A549 (cell line): ENCODE measurements at regions not wholly inside any gene's neighbourhood (a gene's known extent, or its start where the extent isn't known, plus 50 kb on each side); places are given as distances from the start of the nearest gene placed in this dataset.

Experiments used
- ATAC-seq, 2 experiments: fragments of 200-7000 bp in 1 of 2; fragments of >200 bp in 1 of 2; cut with Nextera tagmentation in 1 of 2; cut with Tn5 transposase in 1 of 2; 3 replicates each; pipeline versions ENCODE4 v1.8.0 to v1.9.1; 2018 to 2020; ENCODE audit warnings: mild to moderate bottlenecking in 1 of 2, moderate library complexity in 1 of 2
- CTCF ChIA-PET: fragments of 300-600 bp; sonication (Branson Sonifier 250); formaldehyde crosslinking; extraction: SDS; loops from one replicate; lab custom pipeline; 2021; ENCODE audit warnings: antibody characterized with exemption, inconsistent platforms; lab: Yijun Ruan, JAX
- POLR2A ChIA-PET: fragments of 350-600 bp; formaldehyde crosslinking; extraction: SDS; loops from one replicate; lab custom pipeline; 2021; ENCODE audit warnings: antibody characterized with exemption, inconsistent platforms; lab: Yijun Ruan, JAX
- DNase-seq, 2 experiments: peaks; one replicate each; pipeline versions ENCODE4 v3.0.0 to v3.0.0-alpha.2; 2011 to 2016; ENCODE audit warnings: low read depth in 1 of 2, low spot score in 1 of 2
- FAIRE-seq: peaks from 2 replicates; lab custom pipeline; 2011; peaks lifted over from hg19 to GRCh38; lab: Jason Lieb, UNC
- H3K27ac ChIP-seq, 2 experiments: fragments of >200 bp; sonication (Bioruptor Twin); formaldehyde crosslinking; 3 replicates each; pipeline ENCODE4 v1.5.1; 2016 to 2017
- H3K4me1 ChIP-seq: fragments of >200 bp; sonication (Bioruptor Twin); formaldehyde crosslinking; 3 replicates; pipeline ENCODE4 v1.6.1; 2016
- H3K4me2 ChIP-seq: fragments of >200 bp; sonication (Bioruptor Twin); formaldehyde crosslinking; 3 replicates; pipeline ENCODE4 v1.6.1; 2016
- H3K4me3 ChIP-seq: fragments of >200 bp; sonication (Bioruptor Twin); formaldehyde crosslinking; 3 replicates; pipeline ENCODE4 v1.5.1; 2016
- H3K9me3 ChIP-seq: fragments of >200 bp; sonication (Bioruptor Twin); formaldehyde crosslinking; 3 replicates; pipeline ENCODE4 v1.6.1; 2016
- ATOH8 ChIP-seq: fragments of 250-450 bp; sonication (Bioruptor Pico); IDR thresholded peaks from 2 replicates; pipeline ENCODE4 v1.5.0; 2020; ENCODE audit warnings: low read depth, mild to moderate bottlenecking, moderate library complexity
- BCL3 ChIP-seq: fragments of >200 bp; sonication (Bioruptor Twin); formaldehyde crosslinking; IDR thresholded peaks from 3 replicates; pipeline ENCODE4 v1.6.1; 2016
- CBX8 ChIP-seq: fragments of 200-600 bp; sonication (generic); IDR thresholded peaks from 2 replicates; pipeline ENCODE4 v1.6.1; 2016
- CEBPB ChIP-seq, 2 experiments: fragments of >200 bp in 1 of 2; sonication (Bioruptor Twin) in 1 of 2; formaldehyde crosslinking in 1 of 2; IDR thresholded peaks; 2 replicates each; pipeline ENCODE4 v1.6.1; 2012 to 2016
- CHD2 ChIP-seq: fragments of 150-350 bp; IDR thresholded peaks from 2 replicates; pipeline ENCODE4 v1.6.1; 2014; ENCODE audit warnings: low read length; ENCODE audit not compliant: partially characterized antibody
- E2F6 ChIP-seq: IDR thresholded peaks from 2 replicates; pipeline ENCODE4 v1.6.1; 2012; ENCODE audit warnings: low read depth, borderline replicate concordance
- EHF ChIP-seq: fragments of 250-450 bp; sonication (Bioruptor Pico); IDR thresholded peaks from 2 replicates; pipeline ENCODE4 v1.5.0; 2020; ENCODE audit warnings: mild to moderate bottlenecking
- ESRRA ChIP-seq: fragments of 150-350 bp; IDR thresholded peaks from 2 replicates; pipeline ENCODE4 v1.6.1; 2014; ENCODE audit warnings: mild to moderate bottlenecking, low read length, borderline replicate concordance
- FOSL2 ChIP-seq, 2 experiments: fragments of 450-650 bp in 1 of 2; fragments of >200 bp in 1 of 2; sonication (Bioruptor Twin) in 1 of 2; formaldehyde crosslinking; IDR thresholded peaks; 2 replicates each; pipeline versions ENCODE4 v1.5.0 to v1.6.1; 2016 to 2020; ENCODE audit warnings: mild to moderate bottlenecking in 1 of 2, moderate library complexity in 1 of 2
- GATA3 ChIP-seq: IDR thresholded peaks from 2 replicates; pipeline ENCODE4 v1.6.1; 2012; ENCODE audit warnings: borderline replicate concordance
- HDAC2 ChIP-seq: fragments of 200-600 bp; sonication (generic); IDR thresholded peaks from 2 replicates; pipeline ENCODE4 v1.6.1; 2016
- HES2 ChIP-seq: fragments of >200 bp; sonication (Bioruptor Twin); formaldehyde crosslinking; IDR thresholded peaks from 2 replicates; pipeline ENCODE4 v1.6.1; 2016
- HEYL ChIP-seq: fragments of 250-450 bp; sonication (Bioruptor Pico); IDR thresholded peaks from 2 replicates; pipeline ENCODE4 v1.8.0; 2021; ENCODE audit warnings: mild to moderate bottlenecking, moderate library complexity
- HMGXB4 ChIP-seq: fragments of 250-450 bp; sonication (Bioruptor Pico); IDR thresholded peaks from 2 replicates; pipeline ENCODE4 v1.5.0; 2021; ENCODE audit warnings: mild to moderate bottlenecking, moderate library complexity, borderline replicate concordance
- HOXA7 ChIP-seq: fragments of 250-450 bp; sonication (Bioruptor Pico); IDR thresholded peaks from 2 replicates; pipeline ENCODE4 v1.5.0; 2020; ENCODE audit warnings: mild to moderate bottlenecking, moderate library complexity
- JUN ChIP-seq, 2 experiments: fragments of >200 bp; sonication (Bioruptor Twin); formaldehyde crosslinking; IDR thresholded peaks; 2 replicates in 1 of 2; 3 replicates in 1 of 2; pipeline ENCODE4 v1.6.1; 2016 to 2017
- JUNB ChIP-seq: fragments of >200 bp; sonication (Bioruptor Twin); formaldehyde crosslinking; IDR thresholded peaks from 2 replicates; pipeline ENCODE4 v1.6.1; 2016
- MAFK ChIP-seq: fragments of 450-650 bp; IDR thresholded peaks from 2 replicates; pipeline ENCODE4 v1.6.1; 2014; ENCODE audit not compliant: partially characterized antibody
- MAX ChIP-seq: IDR thresholded peaks from 2 replicates; pipeline ENCODE4 v1.6.1; 2012
- MYC ChIP-seq: IDR thresholded peaks from 2 replicates; pipeline ENCODE4 v1.6.1; 2012; ENCODE audit warnings: mild to moderate bottlenecking, inconsistent platforms, low read length, improper control_type of control experiment, borderline replicate concordance
- POLR2A ChIP-seq: IDR thresholded peaks from 2 replicates; pipeline ENCODE4 v1.6.1; 2012; ENCODE audit warnings: mild to moderate bottlenecking, low read length
- POLR2AphosphoS2 ChIP-seq: conservative IDR thresholded peaks from 2 replicates; pipeline ENCODE4 v1.6.1; 2012; ENCODE audit warnings: low read length, improper control_type of control experiment, inconsistent platforms
- RFX5 ChIP-seq: fragments of 450-650 bp; IDR thresholded peaks from 2 replicates; pipeline ENCODE4 v1.7.1; 2014; ENCODE audit warnings: antibody characterized with exemption, mild to moderate bottlenecking, moderate library complexity
- RNF2 ChIP-seq: fragments of 200-600 bp; sonication (generic); IDR thresholded peaks from 2 replicates; pipeline ENCODE4 v1.6.1; 2016; ENCODE audit warnings: low read depth, mild to moderate bottlenecking, antibody characterized with exemption, moderate library complexity, borderline replicate concordance
- TFCP2L1 ChIP-seq: fragments of 250-450 bp; sonication (Bioruptor Pico); IDR thresholded peaks from 2 replicates; pipeline ENCODE4 v1.5.0; 2021; ENCODE audit warnings: mild to moderate bottlenecking
- TP53 ChIP-seq: fragments of 250-450 bp; sonication (Bioruptor Pico); IDR thresholded peaks from 2 replicates; pipeline ENCODE4 v1.5.0; 2021; ENCODE audit warnings: mild to moderate bottlenecking, moderate library complexity
- USF2 ChIP-seq: fragments of 450-650 bp; IDR thresholded peaks from 2 replicates; pipeline ENCODE4 v1.6.1; 2014; ENCODE audit warnings: antibody characterized with exemption
- ZNF302 ChIP-seq: fragments of 250-450 bp; sonication (Bioruptor Pico); IDR thresholded peaks from 2 replicates; pipeline ENCODE4 v1.9.0; 2021; ENCODE audit warnings: inconsistent platforms, mild to moderate bottlenecking, moderate library complexity
- ZSCAN20 ChIP-seq: fragments of 250-450 bp; sonication (Bioruptor Pico); IDR thresholded peaks from 2 replicates; pipeline ENCODE4 v1.8.0; 2022; ENCODE audit warnings: mild to moderate bottlenecking, moderate library complexity
- WGBS: methylation state at CpG from one replicate; pipeline ENCODE4 v1.1.6; 2017; ENCODE audit errors: missing lambda C conversion rate; 5-methylcytosine and 5-hydroxymethylcytosine counted together

- DNase-seq, result no peak
- ATAC-seq, result no peak
- H3K27ac ChIP-seq, result no peak overlapping the region
- TF ChIP-seq CBX8 (no peak), ZSCAN20 (CRISPR knock-in tag) (no peak), ATOH8 (CRISPR knock-in tag) (no peak), TFCP2L1 (CRISPR knock-in tag) (no peak), MAX (no peak), CEBPB (IDR thresholded peaks at IDR 0.05) (no peak), USF2 (no peak), CHD2 (no peak), ZNF302 (CRISPR knock-in tag) (no peak), POLR2A (no peak), HDAC2 (no peak), ESRRA (no peak), FOSL2 (IDR thresholded peaks at IDR 0.05) (no peak), FOSL2 (CRISPR knock-in tag; IDR thresholded peaks at IDR 0.05) (no peak), TP53 (CRISPR knock-in tag) (no peak), MAFK (no peak), MYC (no peak), POLR2AphosphoS2 (no peak), HES2 (no peak), EHF (no peak)
- H3K9me3 ChIP-seq, result no peaks in the 10 kb centered on the region
- no peak overlapping the region for H3K4me3 ChIP-seq
- ChIA-PET CTCF (no interaction called here), POLR2A (no interaction called here)
- no peak for FAIRE-seq
- H3K4me2 ChIP-seq, result no peak overlapping the region
- no peaks in the 10 kb centered on the region for H3K4me1 ChIP-seq
These were observed 72.9 kb upstream of the STK39 start for GRCh38 chr2:168320267-168320666.

- Histone ChIP-seq H3K4me3 (no peak overlapping the region), H3K4me1 (no peaks in the 10 kb centered on the region), H3K27ac (no peak overlapping the region), H3K4me2 (no peak overlapping the region), H3K9me3 (no peaks in the 10 kb centered on the region)
- ChIA-PET POLR2A (no interaction called here), CTCF (interaction anchor here (0.8 to 1.2 kb wide), 3 partner anchors 12 to 24 kb away, joined by 3 to 6 read pairs (median 3); no protein-coding TSS in a partner anchor)
- DNase-seq (no peak), ATAC-seq (no peak), FAIRE-seq (no peak)
- WGBS, result 30% methylated on average over 3 of the region's 3 CpGs
- no peak for TF ChIP-seq EHF
- no peak for TF ChIP-seq JUNB
- no peak for TF ChIP-seq FOSL2 (IDR thresholded peaks at IDR 0.05)
- TF ChIP-seq FOSL2 (CRISPR knock-in tag; IDR thresholded peaks at IDR 0.05), result no peak
- no peak for TF ChIP-seq HMGXB4 (CRISPR knock-in tag)
- no peak for TF ChIP-seq HEYL (CRISPR knock-in tag)
- TF ChIP-seq HOXA7 (CRISPR knock-in tag), result no peak
- TF ChIP-seq MYC, result no peak
- no peak for TF ChIP-seq BCL3
- TF ChIP-seq JUN (IDR thresholded peaks at IDR 0.05), result no peak
- no peak for TF ChIP-seq E2F6
- no peak for TF ChIP-seq GATA3
- no peak for TF ChIP-seq HES2
- no peak for TF ChIP-seq CHD2
- no peak for TF ChIP-seq RNF2
- no peak for TF ChIP-seq CEBPB (IDR thresholded peaks at IDR 0.05)
- TF ChIP-seq RFX5, result no peak
These were observed 75.1 kb upstream of the STK39 start for GRCh38 chr2:168322325-168323007.
